ENCODE measurements at regions not wholly inside any gene's neighbourhood (a gene's known extent, or its start where the extent isn't known, plus 50 kb on each side); places are given as distances from the start of the nearest gene placed in this dataset.

DNA sequence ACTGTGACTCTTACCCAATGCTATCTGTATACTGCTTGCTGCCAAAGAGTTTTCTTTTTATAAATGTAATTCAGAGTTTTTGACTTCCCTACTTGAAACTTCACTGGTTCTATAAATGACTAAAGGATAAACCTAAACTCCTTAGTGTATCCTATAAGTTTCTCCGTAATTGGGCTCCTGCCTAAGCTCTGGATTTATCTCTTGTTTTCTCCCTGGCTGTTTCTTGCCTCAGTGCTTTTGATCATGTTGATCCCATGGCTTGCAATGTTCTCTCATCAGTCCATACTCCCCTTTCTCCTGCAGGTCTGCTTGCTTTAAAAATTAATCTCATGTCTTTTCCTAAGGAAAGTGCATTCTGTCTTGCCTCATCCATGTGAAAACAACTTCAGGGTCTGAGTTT lies 1543.1 kb upstream of the IGFBP7 start:
- TF ChIP-seq POLR2A (IDR thresholded peaks at IDR 0.05), result no peak
- TF ChIP-seq, protein P1, sequence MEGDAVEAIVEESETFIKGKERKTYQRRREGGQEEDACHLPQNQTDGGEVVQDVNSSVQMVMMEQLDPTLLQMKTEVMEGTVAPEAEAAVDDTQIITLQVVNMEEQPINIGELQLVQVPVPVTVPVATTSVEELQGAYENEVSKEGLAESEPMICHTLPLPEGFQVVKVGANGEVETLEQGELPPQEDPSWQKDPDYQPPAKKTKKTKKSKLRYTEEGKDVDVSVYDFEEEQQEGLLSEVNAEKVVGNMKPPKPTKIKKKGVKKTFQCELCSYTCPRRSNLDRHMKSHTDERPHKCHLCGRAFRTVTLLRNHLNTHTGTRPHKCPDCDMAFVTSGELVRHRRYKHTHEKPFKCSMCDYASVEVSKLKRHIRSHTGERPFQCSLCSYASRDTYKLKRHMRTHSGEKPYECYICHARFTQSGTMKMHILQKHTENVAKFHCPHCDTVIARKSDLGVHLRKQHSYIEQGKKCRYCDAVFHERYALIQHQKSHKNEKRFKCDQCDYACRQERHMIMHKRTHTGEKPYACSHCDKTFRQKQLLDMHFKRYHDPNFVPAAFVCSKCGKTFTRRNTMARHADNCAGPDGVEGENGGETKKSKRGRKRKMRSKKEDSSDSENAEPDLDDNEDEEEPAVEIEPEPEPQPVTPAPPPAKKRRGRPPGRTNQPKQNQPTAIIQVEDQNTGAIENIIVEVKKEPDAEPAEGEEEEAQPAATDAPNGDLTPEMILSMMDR (IDR thresholded peaks at IDR 0.05), result no peak
- no peak for TF ChIP-seq EP300 (IDR thresholded peaks at IDR 0.05)
